GM12878 (cell line): ENCODE measurements at regions not wholly inside any gene's neighbourhood (a gene's known extent, or its start where the extent isn't known, plus 50 kb on each side); places are given as distances from the start of the nearest gene placed in this dataset.

Source experiments
- BACH1 ChIP-seq: fragments of 450-650 bp; IDR thresholded peaks from 2 replicates; pipeline ENCODE4 v1.6.1; 2017; ENCODE audit warnings: mild to moderate bottlenecking, borderline replicate concordance
- EP300 ChIP-seq, 2 experiments: fragments of 150-350 bp in 1 of 2; IDR thresholded peaks; 2 replicates each; pipeline ENCODE4 v1.6.1; 2011 to 2012; ENCODE audit warnings: low read depth in 2 of 2, low read length in 2 of 2, borderline replicate concordance in 1 of 2, improper control_type of control experiment in 1 of 2, inconsistent platforms in 1 of 2; ENCODE audit not compliant: control insufficient read depth in 1 of 2
- FOS ChIP-seq: IDR thresholded peaks from 3 replicates; pipeline ENCODE4 v1.6.1; 2011; ENCODE audit warnings: borderline replicate concordance; ENCODE audit not compliant: insufficient read length; ENCODE audit errors: extremely low read depth
- GATAD2B ChIP-seq: fragments of 450-650 bp; conservative IDR thresholded peaks from 2 replicates; pipeline ENCODE4 v1.6.1; 2017; ENCODE audit warnings: low read depth, mild to moderate bottlenecking, moderate library complexity
- JUND ChIP-seq: IDR thresholded peaks from 2 replicates; pipeline ENCODE4 v1.6.1; 2012; ENCODE audit warnings: low read depth, mild to moderate bottlenecking, low read length, improper control_type of control experiment, moderate library complexity
- MXI1 ChIP-seq: fragments of 150-350 bp; IDR thresholded peaks from 2 replicates; pipeline ENCODE4 v1.6.1; 2011; ENCODE audit warnings: low read depth, mild to moderate bottlenecking, inconsistent platforms, low read length, improper control_type of control experiment
- POLR2A ChIP-seq: IDR thresholded peaks from 2 replicates; pipeline ENCODE4 v1.6.1; 2011; ENCODE audit warnings: low read depth, mild to moderate bottlenecking, low read length
- TF ChIP-seq, protein P1 (sequence below): fragments of 450-650 bp; IDR thresholded peaks from 2 replicates; pipeline ENCODE4 v1.6.1; 2017; ENCODE audit warnings: mild to moderate bottlenecking
- TF ChIP-seq, protein P2 (sequence below), 3 experiments: IDR thresholded peaks in 2 of 3; conservative IDR thresholded peaks in 1 of 3; 2 replicates each; pipeline ENCODE4 v1.5.1; 2011; ENCODE audit warnings: low read depth in 3 of 3, low read length in 3 of 3, mild to moderate bottlenecking in 3 of 3, control low read depth in 2 of 3, moderate library complexity in 2 of 3, inconsistent platforms in 1 of 3, mixed read lengths in 1 of 3; ENCODE audit not compliant: control insufficient read depth in 2 of 3, insufficient read depth in 1 of 3; ENCODE audit errors: extremely low read depth in 1 of 3

DNA sequence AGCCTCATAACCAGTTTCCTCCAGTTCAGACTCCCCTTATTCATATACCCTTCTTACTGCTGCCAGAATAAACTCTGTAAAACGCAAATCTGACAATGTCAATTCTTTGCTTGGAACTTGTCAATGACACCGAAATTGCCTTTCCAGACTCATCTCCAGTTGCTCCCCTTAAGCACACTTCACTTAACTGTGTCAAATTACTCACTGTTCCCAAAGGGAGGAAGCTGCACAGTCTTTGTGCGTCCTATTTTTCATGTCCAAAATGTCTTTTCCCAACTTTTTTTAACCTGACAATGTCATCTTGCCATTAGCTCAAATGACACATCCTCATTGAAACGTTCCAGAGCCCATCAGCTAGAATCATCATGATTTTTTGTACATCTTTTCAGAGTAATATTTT lies 867.3 kb downstream of the RPA4 start:
- TF ChIP-seq FOS = no peak
- TF ChIP-seq MXI1 = no peak
- TF ChIP-seq GATAD2B = no peak
- TF ChIP-seq JUND = no peak
- TF ChIP-seq, protein P1, sequence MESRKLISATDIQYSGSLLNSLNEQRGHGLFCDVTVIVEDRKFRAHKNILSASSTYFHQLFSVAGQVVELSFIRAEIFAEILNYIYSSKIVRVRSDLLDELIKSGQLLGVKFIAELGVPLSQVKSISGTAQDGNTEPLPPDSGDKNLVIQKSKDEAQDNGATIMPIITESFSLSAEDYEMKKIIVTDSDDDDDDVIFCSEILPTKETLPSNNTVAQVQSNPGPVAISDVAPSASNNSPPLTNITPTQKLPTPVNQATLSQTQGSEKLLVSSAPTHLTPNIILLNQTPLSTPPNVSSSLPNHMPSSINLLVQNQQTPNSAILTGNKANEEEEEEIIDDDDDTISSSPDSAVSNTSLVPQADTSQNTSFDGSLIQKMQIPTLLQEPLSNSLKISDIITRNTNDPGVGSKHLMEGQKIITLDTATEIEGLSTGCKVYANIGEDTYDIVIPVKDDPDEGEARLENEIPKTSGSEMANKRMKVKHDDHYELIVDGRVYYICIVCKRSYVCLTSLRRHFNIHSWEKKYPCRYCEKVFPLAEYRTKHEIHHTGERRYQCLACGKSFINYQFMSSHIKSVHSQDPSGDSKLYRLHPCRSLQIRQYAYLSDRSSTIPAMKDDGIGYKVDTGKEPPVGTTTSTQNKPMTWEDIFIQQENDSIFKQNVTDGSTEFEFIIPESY = no peak
- TF ChIP-seq, protein P2, sequence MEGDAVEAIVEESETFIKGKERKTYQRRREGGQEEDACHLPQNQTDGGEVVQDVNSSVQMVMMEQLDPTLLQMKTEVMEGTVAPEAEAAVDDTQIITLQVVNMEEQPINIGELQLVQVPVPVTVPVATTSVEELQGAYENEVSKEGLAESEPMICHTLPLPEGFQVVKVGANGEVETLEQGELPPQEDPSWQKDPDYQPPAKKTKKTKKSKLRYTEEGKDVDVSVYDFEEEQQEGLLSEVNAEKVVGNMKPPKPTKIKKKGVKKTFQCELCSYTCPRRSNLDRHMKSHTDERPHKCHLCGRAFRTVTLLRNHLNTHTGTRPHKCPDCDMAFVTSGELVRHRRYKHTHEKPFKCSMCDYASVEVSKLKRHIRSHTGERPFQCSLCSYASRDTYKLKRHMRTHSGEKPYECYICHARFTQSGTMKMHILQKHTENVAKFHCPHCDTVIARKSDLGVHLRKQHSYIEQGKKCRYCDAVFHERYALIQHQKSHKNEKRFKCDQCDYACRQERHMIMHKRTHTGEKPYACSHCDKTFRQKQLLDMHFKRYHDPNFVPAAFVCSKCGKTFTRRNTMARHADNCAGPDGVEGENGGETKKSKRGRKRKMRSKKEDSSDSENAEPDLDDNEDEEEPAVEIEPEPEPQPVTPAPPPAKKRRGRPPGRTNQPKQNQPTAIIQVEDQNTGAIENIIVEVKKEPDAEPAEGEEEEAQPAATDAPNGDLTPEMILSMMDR (IDR thresholded peaks at IDR 0.05 in 2 of 3, conservative IDR thresholded peaks at IDR 0.05 in 1 of 3; ENCODE audit: control insufficient read depth in 2 of 3, extremely low read depth in 1 of 3, insufficient read depth in 1 of 3, low read depth in 3 of 3, low read length in 3 of 3) = no peak
- no peak for TF ChIP-seq POLR2A
- no peak for TF ChIP-seq BACH1
- no peak for TF ChIP-seq EP300 (IDR thresholded peaks at IDR 0.05; ENCODE audit: borderline replicate concordance in 1 of 2, control insufficient read depth in 1 of 2, low read depth in 2 of 2, low read length in 2 of 2)
